ENCODE measurements at regions not wholly inside any gene's neighbourhood (a gene's known extent, or its start where the extent isn't known, plus 50 kb on each side); places are given as distances from the start of the nearest gene placed in this dataset.

- H3K4me1 ChIP-seq (ENCODE audit: low read depth) = no peaks in the 10 kb centered on the region
- peak in 1 of 2 donors; percentile 37 for DNase-seq (ENCODE audit: low read depth in 1 of 2, low spot score in 1 of 2)
- H3K27me3 ChIP-seq = no peaks in the 10 kb centered on the region
- H3K9me3 ChIP-seq (ENCODE audit: low read depth) = no peaks in the 10 kb centered on the region
- H3K4me3 ChIP-seq = no peak overlapping the region
- TF ChIP-seq CTCF (IDR thresholded peaks at IDR 0.05; ENCODE audit: low read depth, low read length) = no peak
- no peak overlapping the region for H3K27ac ChIP-seq
- no peaks in the 10 kb centered on the region for H3K36me3 ChIP-seq
Observed at GRCh38 chr5:120155873-120156272, 308.2 kb upstream of the PRR16 start.

DNA sequence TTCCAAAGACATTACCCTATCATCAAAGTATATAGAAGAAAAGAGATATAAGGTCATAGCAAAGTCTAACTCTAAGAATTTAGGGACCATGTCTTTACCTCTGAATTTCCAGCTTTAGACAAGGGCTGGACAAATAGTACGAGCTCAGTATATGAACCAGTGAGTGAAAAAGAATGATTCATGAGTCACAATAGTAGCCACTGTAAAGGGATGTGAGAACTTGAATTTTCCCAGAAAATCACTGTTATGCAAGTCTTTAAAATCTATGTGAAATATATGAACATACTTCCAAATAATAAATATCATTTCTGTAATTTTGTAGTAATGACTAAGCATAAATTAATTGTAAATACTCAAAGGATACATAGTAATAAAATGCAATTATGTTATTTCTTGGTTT, 305.9 kb upstream of the PRR16 start:
- no peak for TF ChIP-seq CTCF (IDR thresholded peaks at IDR 0.05; ENCODE audit: low read depth, low read length)

DNA sequence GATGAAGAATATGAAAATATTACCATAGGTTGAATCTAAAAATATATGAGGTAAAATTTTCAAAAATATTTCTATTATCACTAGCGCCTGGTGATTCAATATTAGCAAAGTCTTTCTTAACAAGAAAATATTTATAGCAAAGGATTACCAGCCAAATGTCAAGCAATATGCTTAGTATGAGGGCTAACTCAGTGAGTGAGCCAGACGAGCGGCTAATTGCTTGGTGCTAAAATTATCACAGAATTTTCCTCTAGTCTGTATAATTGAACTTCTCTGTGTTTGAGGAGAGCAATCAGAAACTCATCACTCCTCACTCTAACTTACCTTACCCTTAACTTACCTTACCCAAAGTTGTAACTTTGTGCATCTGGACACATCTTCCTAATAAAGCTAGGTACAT, 304.9 kb upstream of the PRR16 start:
- Histone ChIP-seq H3K4me1 (ENCODE audit: low read depth) (no peaks in the 10 kb centered on the region), H3K27ac (no peak overlapping the region), H3K4me3 (no peak overlapping the region), H3K27me3 (no peaks in the 10 kb centered on the region), H3K36me3 (no peaks in the 10 kb centered on the region), H3K9me3 (ENCODE audit: low read depth) (no peaks in the 10 kb centered on the region)
- no peak for TF ChIP-seq CTCF (IDR thresholded peaks at IDR 0.05; ENCODE audit: low read depth, low read length)
- DNase-seq (ENCODE audit: low read depth in 1 of 2, low spot score in 1 of 2) = no peak

More for the DNA sequence above, 305.9 kb upstream of the PRR16 start:
- Histone ChIP-seq H3K27ac (no peak overlapping the region), H3K4me3 (no peak overlapping the region), H3K27me3 (no peaks in the 10 kb centered on the region), H3K4me1 (ENCODE audit: low read depth) (no peaks in the 10 kb centered on the region), H3K9me3 (ENCODE audit: low read depth) (no peaks in the 10 kb centered on the region), H3K36me3 (no peaks in the 10 kb centered on the region)
- no peak for DNase-seq (ENCODE audit: low read depth in 1 of 2, low spot score in 1 of 2)

DNA sequence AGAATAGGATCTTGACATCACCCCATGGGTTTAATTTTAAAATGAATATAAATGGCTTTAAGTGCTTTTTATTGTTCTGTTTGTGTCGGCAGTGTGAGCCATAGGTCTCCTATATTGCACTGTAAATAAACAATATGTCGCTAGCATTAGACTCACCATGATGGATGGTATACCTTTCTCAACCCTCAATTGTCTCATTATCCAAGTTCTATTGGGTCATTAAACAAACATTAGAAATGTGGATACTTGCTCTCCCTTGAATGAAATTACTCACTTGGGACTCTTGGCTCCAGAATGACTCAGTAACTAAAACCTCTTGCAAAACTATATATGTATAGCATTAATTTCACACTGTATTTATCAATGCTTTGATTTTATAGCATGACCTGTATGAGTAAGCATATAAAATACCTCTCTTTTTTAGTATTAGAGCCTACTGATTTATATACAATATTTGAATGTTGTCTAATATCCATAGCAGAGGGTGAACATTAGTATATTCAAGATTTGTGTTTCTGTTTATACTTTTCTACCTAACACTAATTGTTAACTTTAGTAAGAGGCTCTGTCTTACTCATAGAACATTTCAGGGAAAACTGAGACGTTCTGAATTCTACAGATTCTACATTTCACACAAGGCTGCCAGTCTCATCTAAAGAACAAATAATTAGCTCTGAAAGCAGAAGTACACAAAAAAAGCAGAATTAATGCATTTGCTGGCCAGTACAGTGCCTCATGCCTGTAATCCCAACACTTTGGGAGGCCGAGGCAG, 303.8 kb upstream of the PRR16 start:
- no peak for TF ChIP-seq CTCF (IDR thresholded peaks at IDR 0.05; ENCODE audit: low read depth, low read length)

GRCh38 chr5:120162321-120162720, 301.8 kb upstream of the PRR16 start:
- Histone ChIP-seq H3K9me3 (ENCODE audit: low read depth) (no peaks in the 10 kb centered on the region), H3K4me1 (ENCODE audit: low read depth) (no peaks in the 10 kb centered on the region), H3K27ac (no peak overlapping the region), H3K36me3 (no peaks in the 10 kb centered on the region), H3K4me3 (no peak overlapping the region), H3K27me3 (no peaks in the 10 kb centered on the region)
- TF ChIP-seq CTCF (IDR thresholded peaks at IDR 0.05; ENCODE audit: low read depth, low read length) = no peak
- DNase-seq (ENCODE audit: low read depth in 1 of 2, low spot score in 1 of 2) = no peak

More for the DNA sequence above, 303.8 kb upstream of the PRR16 start:
- DNase-seq (ENCODE audit: low read depth in 1 of 2, low spot score in 1 of 2) = no peak
- Histone ChIP-seq H3K4me3 (no peak overlapping the region), H3K4me1 (ENCODE audit: low read depth) (no peaks in the 10 kb centered on the region), H3K27me3 (no peaks in the 10 kb centered on the region), H3K27ac (no peak overlapping the region), H3K36me3 (no peaks in the 10 kb centered on the region), H3K9me3 (ENCODE audit: low read depth) (no peaks in the 10 kb centered on the region)

Measured in cardiac muscle cell (in vitro differentiated cells and primary cell).